ENCODE measurements at regions not wholly inside any gene's neighbourhood (a gene's known extent, or its start where the extent isn't known, plus 50 kb on each side); places are given as distances from the start of the nearest gene placed in this dataset.

DNA sequence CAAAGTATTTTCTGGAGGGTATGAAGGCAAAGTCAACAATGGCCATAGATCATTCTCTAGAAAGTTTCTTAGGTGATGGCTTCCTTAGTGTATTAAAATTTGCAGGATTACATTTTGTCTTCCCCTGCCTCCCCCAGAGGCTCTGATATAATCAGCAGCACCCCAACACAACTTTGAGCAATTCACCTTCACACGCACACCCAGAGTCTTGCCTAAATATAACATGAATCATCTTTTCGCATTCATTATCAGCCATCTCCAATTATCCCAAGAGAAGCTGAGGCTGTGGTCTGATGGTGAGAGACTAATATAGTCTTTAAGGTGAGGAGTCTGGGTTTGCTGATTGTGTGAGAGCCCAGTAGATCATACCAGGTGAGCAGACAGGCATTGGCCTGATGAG, 343.0 kb downstream of the RRAGC start:
- Histone ChIP-seq H3K36me3 (ENCODE audit: control insufficient read depth, insufficient read depth, low read length) (no peaks in the 10 kb centered on the region), H3K4me2 (ENCODE audit: insufficient read depth, low read length) (no peak overlapping the region), H4K20me1 (replicated peaks; ENCODE audit: control insufficient read depth, insufficient read depth, low read length) (no peaks in the 10 kb centered on the region), H3K4me1 (replicated peaks in 1 of 2; ENCODE audit: control insufficient read depth in 2 of 2, insufficient read depth in 2 of 2, low read length in 2 of 2) (peaks cover 11 to 26% of the 10 kb centered on the region in 2 experiments), H3K9me1 (ENCODE audit: control insufficient read depth, insufficient read depth, low read length) (no peaks in the 10 kb centered on the region), H3K9ac (ENCODE audit: insufficient read depth in 1 of 2, low read depth in 2 of 2, low read length in 2 of 2) (no peak overlapping the region), H3K9me3 (replicated peaks; ENCODE audit: control insufficient read depth, insufficient read depth, low read depth, low read length) (no peaks in the 10 kb centered on the region), H3K27me3 (ENCODE audit: control insufficient read depth in 2 of 2, insufficient read depth in 2 of 2, low read length in 2 of 2) (no peaks in the 10 kb centered on the region), H3K79me2 (ENCODE audit: control insufficient read depth, insufficient read depth, low read length) (no peaks in the 10 kb centered on the region), H3K27ac (ENCODE audit: extremely low read depth, low read depth, low read length) (no peak overlapping the region), H2AFZ (ENCODE audit: low read depth, low read length) (peak overlapping the region; percentile 9; the same call in 1 of the 2 replicates), H3K4me3 (no peak overlapping the region)
- BruUV-seq (replicated peaks) = no TSS peak
- no peak for DNase-seq (ENCODE audit: extremely low read depth in 1 of 4, low spot score in 3 of 4)
- intact Hi-C loops (cut with micrococcal nuclease) = no loop called here
- CTCF ChIA-PET (ENCODE audit: low intra/inter-chr PET ratio) = no interaction called here
- POLR2A ChIA-PET = interaction anchor here (0.6 kb wide), 1 partner anchor 393 kb away, joined by 3 read pairs; no protein-coding TSS in a partner anchor
- in situ Hi-C loops (cut with MboI) = no loop called here
- no peak for FAIRE-seq
- peak; percentile 27 for TF ChIP-seq MEIS2 (IDR thresholded peaks at IDR 0.05; ENCODE audit: partially characterized antibody)
- TF ChIP-seq ZNF146 (CRISPR knock-in tag; IDR thresholded peaks at IDR 0.05; ENCODE audit: unreplicated experiment) = no peak
- no peak for TF ChIP-seq RFX5 (IDR thresholded peaks at IDR 0.05; ENCODE audit: low read depth, low read length)
- peak; percentile 24; the same call in 1 of the 2 replicates for TF ChIP-seq JUND (IDR thresholded peaks at IDR 0.05; ENCODE audit: borderline replicate concordance, low read depth, low read length)
- TF ChIP-seq JUND (tag; IDR thresholded peaks at IDR 0.05; ENCODE audit: borderline replicate concordance, low read depth, low read length) = no peak
- TF ChIP-seq ZNF133 (CRISPR knock-in tag; IDR thresholded peaks at IDR 0.05) = no peak
- TF ChIP-seq MCM5 (IDR thresholded peaks at IDR 0.05; ENCODE audit: low read depth) = no peak
- TF ChIP-seq FOSL1 (tag; conservative IDR thresholded peaks at IDR 0.05) = 0 out of 2 replicates have a peak, but pooled peaks have one; percentile 55
- TF ChIP-seq GABPA (tag; conservative IDR thresholded peaks at IDR 0.05; ENCODE audit: low read depth) = no peak
- no peak for TF ChIP-seq ZNF830 (CRISPR knock-in tag; IDR thresholded peaks at IDR 0.05)
- no peak for TF ChIP-seq ZNF586 (CRISPR knock-in tag; conservative IDR thresholded peaks at IDR 0.05)
- TF ChIP-seq, protein P1, sequence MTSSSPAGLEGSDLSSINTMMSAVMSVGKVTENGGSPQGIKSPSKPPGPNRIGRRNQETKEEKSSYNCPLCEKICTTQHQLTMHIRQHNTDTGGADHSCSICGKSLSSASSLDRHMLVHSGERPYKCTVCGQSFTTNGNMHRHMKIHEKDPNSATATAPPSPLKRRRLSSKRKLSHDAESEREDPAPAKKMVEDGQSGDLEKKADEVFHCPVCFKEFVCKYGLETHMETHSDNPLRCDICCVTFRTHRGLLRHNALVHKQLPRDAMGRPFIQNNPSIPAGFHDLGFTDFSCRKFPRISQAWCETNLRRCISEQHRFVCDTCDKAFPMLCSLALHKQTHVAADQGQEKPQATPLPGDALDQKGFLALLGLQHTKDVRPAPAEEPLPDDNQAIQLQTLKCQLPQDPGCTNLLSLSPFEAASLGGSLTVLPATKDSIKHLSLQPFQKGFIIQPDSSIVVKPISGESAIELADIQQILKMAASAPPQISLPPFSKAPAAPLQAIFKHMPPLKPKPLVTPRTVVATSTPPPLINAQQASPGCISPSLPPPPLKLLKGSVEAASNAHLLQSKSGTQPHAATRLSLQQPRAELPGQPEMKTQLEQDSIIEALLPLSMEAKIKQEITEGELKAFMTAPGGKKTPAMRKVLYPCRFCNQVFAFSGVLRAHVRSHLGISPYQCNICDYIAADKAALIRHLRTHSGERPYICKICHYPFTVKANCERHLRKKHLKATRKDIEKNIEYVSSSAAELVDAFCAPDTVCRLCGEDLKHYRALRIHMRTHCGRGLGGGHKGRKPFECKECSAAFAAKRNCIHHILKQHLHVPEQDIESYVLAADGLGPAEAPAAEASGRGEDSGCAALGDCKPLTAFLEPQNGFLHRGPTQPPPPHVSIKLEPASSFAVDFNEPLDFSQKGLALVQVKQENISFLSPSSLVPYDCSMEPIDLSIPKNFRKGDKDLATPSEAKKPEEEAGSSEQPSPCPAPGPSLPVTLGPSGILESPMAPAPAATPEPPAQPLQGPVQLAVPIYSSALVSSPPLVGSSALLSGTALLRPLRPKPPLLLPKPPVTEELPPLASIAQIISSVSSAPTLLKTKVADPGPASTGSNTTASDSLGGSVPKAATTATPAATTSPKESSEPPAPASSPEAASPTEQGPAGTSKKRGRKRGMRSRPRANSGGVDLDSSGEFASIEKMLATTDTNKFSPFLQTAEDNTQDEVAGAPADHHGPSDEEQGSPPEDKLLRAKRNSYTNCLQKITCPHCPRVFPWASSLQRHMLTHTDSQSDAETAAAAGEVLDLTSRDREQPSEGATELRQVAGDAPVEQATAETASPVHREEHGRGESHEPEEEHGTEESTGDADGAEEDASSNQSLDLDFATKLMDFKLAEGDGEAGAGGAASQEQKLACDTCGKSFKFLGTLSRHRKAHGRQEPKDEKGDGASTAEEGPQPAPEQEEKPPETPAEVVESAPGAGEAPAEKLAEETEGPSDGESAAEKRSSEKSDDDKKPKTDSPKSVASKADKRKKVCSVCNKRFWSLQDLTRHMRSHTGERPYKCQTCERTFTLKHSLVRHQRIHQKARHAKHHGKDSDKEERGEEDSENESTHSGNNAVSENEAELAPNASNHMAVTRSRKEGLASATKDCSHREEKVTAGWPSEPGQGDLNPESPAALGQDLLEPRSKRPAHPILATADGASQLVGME (CRISPR knock-in tag; IDR thresholded peaks at IDR 0.05) = no peak
- TF ChIP-seq ZEB2 (IDR thresholded peaks at IDR 0.05) = 0 out of 2 replicates have a peak, but pooled peaks have one; percentile 32
- no peak for TF ChIP-seq CEBPG (CRISPR knock-in tag; IDR thresholded peaks at IDR 0.05)
- TF ChIP-seq CEBPG (tag; conservative IDR thresholded peaks at IDR 0.05 in 1 of 2, IDR thresholded peaks at IDR 0.05 in 1 of 2) = no peak; a peak in 1 of 4 replicates
- ATAC-seq = peak; percentile 13
- WGBS (ENCODE audit: insufficient coverage, low coverage, missing lambda C conversion rate) = 12% methylated on average over 2 of the region's 2 CpGs

Measured in K562 (cell line).